H9 (cell line): ENCODE measurements at regions not wholly inside any gene's neighbourhood (a gene's known extent, or its start where the extent isn't known, plus 50 kb on each side); places are given as distances from the start of the nearest gene placed in this dataset.

Source experiments
- DNase-seq: peaks from one replicate; pipeline ENCODE4 v3.0.0-alpha.2; 2017
- H2AFZ ChIP-seq: one replicate; pipeline ENCODE4 v1.6.1; 2013; ENCODE audit warnings: mild to moderate bottlenecking, low read length, control low read depth, moderate library complexity
- H2AK5ac ChIP-seq: 2 replicates; pipeline ENCODE4 v1.6.1; 2013; ENCODE audit warnings: low read length, control low read depth, mixed read lengths; ENCODE audit not compliant: insufficient read length
- H2BK120ac ChIP-seq: one replicate; pipeline ENCODE4 v1.6.1; 2013; ENCODE audit warnings: low read depth, mild to moderate bottlenecking, low read length, control low read depth, inconsistent platforms; ENCODE audit not compliant: poor library complexity, severe bottlenecking
- H2BK12ac ChIP-seq: 2 replicates; pipeline ENCODE4 v1.6.1; 2013; ENCODE audit warnings: low read length, control low read depth, mixed read lengths, low read depth; ENCODE audit not compliant: insufficient read length
- H2BK15ac ChIP-seq: 2 replicates; pipeline ENCODE4 v1.6.1; 2013; ENCODE audit warnings: low read depth, low read length, control low read depth
- H2BK20ac ChIP-seq: one replicate; pipeline ENCODE4 v1.6.1; 2013; ENCODE audit warnings: low read depth, mild to moderate bottlenecking, low read length, control low read depth, inconsistent platforms; ENCODE audit not compliant: poor library complexity, severe bottlenecking
- H2BK5ac ChIP-seq: 2 replicates; pipeline ENCODE4 v1.6.1; 2013; ENCODE audit warnings: low read length, control low read depth, mixed read lengths; ENCODE audit not compliant: insufficient read length
- H3K14ac ChIP-seq: 2 replicates; pipeline ENCODE4 v1.6.1; 2013; ENCODE audit warnings: low read length, control low read depth; ENCODE audit not compliant: insufficient read depth
- H3K18ac ChIP-seq: 2 replicates; pipeline ENCODE4 v1.6.1; 2013; ENCODE audit warnings: low read depth, mild to moderate bottlenecking, mixed read lengths, low read length, control low read depth; ENCODE audit not compliant: insufficient read length
- H3K23ac ChIP-seq: 2 replicates; pipeline ENCODE4 v1.6.1; 2013; ENCODE audit warnings: low read length, control low read depth, mixed read lengths, low read depth; ENCODE audit not compliant: insufficient read length
- H3K23me2 ChIP-seq: 2 replicates; pipeline ENCODE4 v1.6.1; 2013; ENCODE audit warnings: low read depth, mild to moderate bottlenecking, mixed read lengths, low read length, control low read depth; ENCODE audit not compliant: insufficient read length, poor library complexity, severe bottlenecking
- H3K27ac ChIP-seq: 2 replicates; pipeline ENCODE4 v1.5.1; 2013; ENCODE audit warnings: low read length, control low read depth, mixed read lengths, low read depth; ENCODE audit not compliant: insufficient read length
- H3K27me3 ChIP-seq: 2 replicates; pipeline ENCODE4 v1.6.1; 2013; ENCODE audit warnings: low read length, control low read depth, inconsistent platforms; ENCODE audit not compliant: insufficient read depth
- H3K4ac ChIP-seq: 2 replicates; pipeline ENCODE4 v1.6.1; 2013; ENCODE audit warnings: low read depth, mild to moderate bottlenecking, control low read depth, inconsistent platforms, low read length, moderate library complexity
- H3K4me1 ChIP-seq: 2 replicates; pipeline ENCODE4 v1.6.1; 2013; ENCODE audit warnings: low read length, control low read depth, inconsistent platforms; ENCODE audit not compliant: insufficient read depth
- H3K4me2 ChIP-seq: 2 replicates; pipeline ENCODE4 v1.6.1; 2013; ENCODE audit warnings: low read length, control low read depth, mixed read lengths; ENCODE audit not compliant: insufficient read length, insufficient read depth
- H3K56ac ChIP-seq: 2 replicates; pipeline ENCODE4 v1.6.1; 2013; ENCODE audit warnings: low read depth, mild to moderate bottlenecking, mixed read lengths, low read length, control low read depth; ENCODE audit not compliant: insufficient read length
- H3K79me1 ChIP-seq: 2 replicates; pipeline ENCODE4 v1.6.1; 2013; ENCODE audit warnings: low read depth, mild to moderate bottlenecking, moderate library complexity, low read length, control low read depth, inconsistent platforms; ENCODE audit not compliant: insufficient read depth, poor library complexity, severe bottlenecking
- H3K79me2 ChIP-seq: 2 replicates; pipeline ENCODE4 v1.6.1; 2013; ENCODE audit warnings: low read length, control low read depth, inconsistent platforms; ENCODE audit not compliant: insufficient read depth
- H3K9ac ChIP-seq: 2 replicates; pipeline ENCODE4 v1.6.1; 2013; ENCODE audit warnings: low read length, control low read depth, mixed read lengths; ENCODE audit not compliant: insufficient read length; ENCODE audit errors: extremely low read depth
- H3K9me3 ChIP-seq: one replicate; pipeline ENCODE4 v1.6.1; 2013; ENCODE audit warnings: low read depth, low read length, inconsistent platforms; ENCODE audit not compliant: control insufficient read depth
- H3T11ph ChIP-seq: one replicate; pipeline ENCODE4 v1.6.1; 2013; ENCODE audit warnings: mild to moderate bottlenecking, low read length, control low read depth, inconsistent platforms
- H4K20me1 ChIP-seq: one replicate; pipeline ENCODE4 v1.6.1; 2013; ENCODE audit not compliant: control insufficient read depth, insufficient read length, insufficient read depth
- H4K5ac ChIP-seq: 2 replicates; pipeline ENCODE4 v1.6.1; 2013; ENCODE audit warnings: low read depth, mild to moderate bottlenecking, mixed read lengths, low read length, control low read depth; ENCODE audit not compliant: insufficient read length
- H4K8ac ChIP-seq: replicated peaks from 2 replicates; pipeline ENCODE4 v1.6.1; 2013; ENCODE audit warnings: low read length, control low read depth, mixed read lengths, low read depth; ENCODE audit not compliant: insufficient read length
- H4K91ac ChIP-seq: 2 replicates; pipeline ENCODE4 v1.6.1; 2013; ENCODE audit warnings: low read depth, mild to moderate bottlenecking, moderate library complexity, mixed read lengths, low read length, control low read depth; ENCODE audit not compliant: insufficient read length
- H3K27ac Mint-ChIP-seq, 3 experiments: 2 replicates in 2 of 3; 3 replicates in 1 of 3; pipeline ENCODE4 v1.8.0; 2020 to 2021; ENCODE audit warnings: mixed read lengths in 3 of 3, mild to moderate bottlenecking in 1 of 3, moderate library complexity in 1 of 3
- H3K27me3 Mint-ChIP-seq: 2 replicates; pipeline ENCODE4 v1.8.0; 2021; ENCODE audit warnings: low read depth, mild to moderate bottlenecking, moderate library complexity, mixed read lengths
- H3K36me3 Mint-ChIP-seq, 3 experiments: 2 replicates in 2 of 3; 3 replicates in 1 of 3; pipeline ENCODE4 v1.8.0; 2020 to 2021; ENCODE audit warnings: low read depth in 3 of 3, mixed read lengths in 3 of 3; ENCODE audit not compliant: insufficient read depth in 1 of 3
- H3K4me1 Mint-ChIP-seq, 2 experiments: 2 replicates each; pipeline ENCODE4 v1.8.0; 2020; ENCODE audit warnings: mixed read lengths in 2 of 2
- H3K4me3 Mint-ChIP-seq, 2 experiments: 2 replicates in 1 of 2; 3 replicates in 1 of 2; pipeline ENCODE4 v1.8.0; 2020 to 2021; ENCODE audit warnings: mild to moderate bottlenecking in 2 of 2, mixed read lengths in 2 of 2, moderate library complexity in 1 of 2
- H3K9me3 Mint-ChIP-seq, 2 experiments: 2 replicates in 1 of 2; 3 replicates in 1 of 2; pipeline ENCODE4 v1.8.0; 2020; ENCODE audit warnings: mild to moderate bottlenecking in 2 of 2, mixed read lengths in 2 of 2, moderate library complexity in 1 of 2
- WGBS: extraction: QIAGEN DNeasy Blood & Tissue Kit; methylation state at CpG from one replicate; pipeline ENCODE4 v1.1.7; 2013; ENCODE audit warnings: missing lambda C conversion rate, low lambda C conversion rate, mixed read lengths; ENCODE audit not compliant: insufficient read length; ENCODE audit errors: extremely low coverage; 5-methylcytosine and 5-hydroxymethylcytosine counted together
- TF ChIP-seq, protein P1 (sequence below): fragments of 200-600 bp; sonication (generic); conservative IDR thresholded peaks from 3 replicates; pipeline ENCODE4 v1.8.0; 2021; ENCODE audit warnings: antibody characterized with exemption, mild to moderate bottlenecking

GRCh38 chr2:129907256-129907998 is 72.0 kb upstream of the RAB6C start:
- peaks cover 15 to 19% of the 10 kb centered on the region in 2 experiments for H3K4me1 Mint-ChIP-seq
- H3K23me2 ChIP-seq: no peaks in the 10 kb centered on the region
- TF ChIP-seq, protein P1, sequence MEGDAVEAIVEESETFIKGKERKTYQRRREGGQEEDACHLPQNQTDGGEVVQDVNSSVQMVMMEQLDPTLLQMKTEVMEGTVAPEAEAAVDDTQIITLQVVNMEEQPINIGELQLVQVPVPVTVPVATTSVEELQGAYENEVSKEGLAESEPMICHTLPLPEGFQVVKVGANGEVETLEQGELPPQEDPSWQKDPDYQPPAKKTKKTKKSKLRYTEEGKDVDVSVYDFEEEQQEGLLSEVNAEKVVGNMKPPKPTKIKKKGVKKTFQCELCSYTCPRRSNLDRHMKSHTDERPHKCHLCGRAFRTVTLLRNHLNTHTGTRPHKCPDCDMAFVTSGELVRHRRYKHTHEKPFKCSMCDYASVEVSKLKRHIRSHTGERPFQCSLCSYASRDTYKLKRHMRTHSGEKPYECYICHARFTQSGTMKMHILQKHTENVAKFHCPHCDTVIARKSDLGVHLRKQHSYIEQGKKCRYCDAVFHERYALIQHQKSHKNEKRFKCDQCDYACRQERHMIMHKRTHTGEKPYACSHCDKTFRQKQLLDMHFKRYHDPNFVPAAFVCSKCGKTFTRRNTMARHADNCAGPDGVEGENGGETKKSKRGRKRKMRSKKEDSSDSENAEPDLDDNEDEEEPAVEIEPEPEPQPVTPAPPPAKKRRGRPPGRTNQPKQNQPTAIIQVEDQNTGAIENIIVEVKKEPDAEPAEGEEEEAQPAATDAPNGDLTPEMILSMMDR: no peak
- H2AFZ ChIP-seq: no peak overlapping the region
- H3K27me3 ChIP-seq: no peaks in the 10 kb centered on the region; the same call in 1 of the 2 replicates
- H3K9me3 ChIP-seq: no peaks in the 10 kb centered on the region
- H2BK120ac ChIP-seq: no peak overlapping the region
- H2BK15ac ChIP-seq: no peak overlapping the region
- no peaks in the 10 kb centered on the region for H3K79me1 ChIP-seq
- no peaks in the 10 kb centered on the region for H3K9me3 Mint-ChIP-seq
- H3K4me2 ChIP-seq: no peak overlapping the region
- no peak overlapping the region for H3K4ac ChIP-seq
- peak; percentile 3 for DNase-seq
- H3K9ac ChIP-seq: no peak overlapping the region
- no peak overlapping the region for H3K27ac ChIP-seq
- no peak overlapping the region for H2AK5ac ChIP-seq
- no peaks in the 10 kb centered on the region for H3K36me3 Mint-ChIP-seq
- H2BK5ac ChIP-seq: no peak overlapping the region
- H2BK20ac ChIP-seq: no peak overlapping the region
- H4K20me1 ChIP-seq: no peaks in the 10 kb centered on the region
- no peak overlapping the region for H3K27ac Mint-ChIP-seq
- no peak overlapping the region for H3K56ac ChIP-seq
- WGBS: no CpG with 5 or more reads among the region's 13 CpGs
- H3K4me3 Mint-ChIP-seq: no peak overlapping the region
- no peaks in the 10 kb centered on the region for H3K79me2 ChIP-seq
- H3K23ac ChIP-seq: no peak overlapping the region
- no peak overlapping the region for H3T11ph ChIP-seq
- no peaks in the 10 kb centered on the region for H3K4me1 ChIP-seq
- H3K14ac ChIP-seq: no peak overlapping the region
- H3K18ac ChIP-seq: no peak overlapping the region
- no peak overlapping the region for H2BK12ac ChIP-seq
- no peak overlapping the region for H4K91ac ChIP-seq
- H4K5ac ChIP-seq: no peak overlapping the region
- H4K8ac ChIP-seq: no peak overlapping the region
- no peaks in the 10 kb centered on the region; the same call in 1 of the 2 replicates for H3K27me3 Mint-ChIP-seq
